A673 (cell line): ENCODE measurements at regions not wholly inside any gene's neighbourhood (a gene's known extent, or its start where the extent isn't known, plus 50 kb on each side); places are given as distances from the start of the nearest gene placed in this dataset.

Experiments used
- BruUV-seq: library from RNA; stranded (reverse); fragments of 400-500 nt; replicated peaks from 2 replicates; lab custom pipeline; 2021; lab: Mats Ljungman, UMichigan
- CTCF ChIA-PET: fragments of 300-600 bp; sonication (Branson Sonifier 250); formaldehyde crosslinking; loops from one replicate; lab custom pipeline; 2022; ENCODE audit warnings: antibody characterized with exemption; lab: Charles Lee
- POLR2A ChIA-PET: fragments of 300-600 bp; sonication (Branson Sonifier 250); formaldehyde crosslinking; loops from one replicate; lab custom pipeline; 2022; ENCODE audit warnings: antibody characterized with exemption; ENCODE audit not compliant: low non-redundant PET; lab: Charles Lee
- DNase-seq: peaks from one replicate; pipeline ENCODE4 v3.0.0-alpha.2; 2015; ENCODE audit warnings: low spot score
- H3K27ac ChIP-seq: fragments of 200-600 bp; sonication (generic); 2 replicates; pipeline ENCODE4 v1.5.1; 2016; ENCODE audit warnings: mixed run types, low read depth, mild to moderate bottlenecking, mixed read lengths, antibody characterized with exemption, low read length; ENCODE audit not compliant: poor library complexity, severe bottlenecking
- H3K27me3 ChIP-seq: fragments of 200-600 bp; sonication (generic); replicated peaks from 2 replicates; pipeline ENCODE4 v1.6.1; 2017; ENCODE audit warnings: mixed run types, low read depth, mild to moderate bottlenecking, mixed read lengths, antibody characterized with exemption, low read length; ENCODE audit not compliant: insufficient read depth, poor library complexity
- H3K36me3 ChIP-seq: fragments of 200-600 bp; sonication (generic); 2 replicates; pipeline ENCODE4 v1.6.1; 2016; ENCODE audit warnings: mixed run types, mild to moderate bottlenecking, mixed read lengths, antibody characterized with exemption, low read length; ENCODE audit not compliant: insufficient read depth, poor library complexity, severe bottlenecking
- H3K4me1 ChIP-seq: fragments of 200-600 bp; sonication (generic); 2 replicates; pipeline ENCODE4 v1.6.1; 2017; ENCODE audit warnings: mixed run types, mild to moderate bottlenecking, mixed read lengths, antibody characterized with exemption, low read length; ENCODE audit not compliant: insufficient read depth, poor library complexity, severe bottlenecking
- H3K4me3 ChIP-seq: fragments of 200-600 bp; sonication (generic); 2 replicates; pipeline ENCODE4 v1.5.1; 2016; ENCODE audit warnings: low read depth, mixed run types, mild to moderate bottlenecking, mixed read lengths, low read length; ENCODE audit not compliant: poor library complexity, severe bottlenecking
- H3K9me3 ChIP-seq: fragments of 200-600 bp; sonication (generic); 2 replicates; pipeline ENCODE4 v1.6.1; 2016; ENCODE audit warnings: mixed run types, low read depth, mild to moderate bottlenecking, mixed read lengths, antibody characterized with exemption, low read length; ENCODE audit not compliant: poor library complexity, severe bottlenecking
- EZH2 ChIP-seq: fragments of 200-600 bp; sonication (generic); IDR thresholded peaks from 2 replicates; pipeline ENCODE4 v1.6.1; 2017; ENCODE audit warnings: borderline replicate concordance, low read depth, mild to moderate bottlenecking, mixed read lengths, antibody characterized with exemption, low read length; ENCODE audit not compliant: poor library complexity, severe bottlenecking
- intact Hi-C: fragments of 100-400 bp; cut with micrococcal nuclease; formaldehyde crosslinking; loops from one replicate; pipeline ENCODE4 v1.10.0; 2022; ENCODE audit not compliant: unreplicated experiment
- TF ChIP-seq, protein P1 (sequence below): fragments of 300-800, 200-600 bp; sonication (generic); conservative IDR thresholded peaks from 2 replicates; pipeline ENCODE4 v1.5.1; 2017; ENCODE audit warnings: low read depth, mild to moderate bottlenecking, antibody characterized with exemption, low read length, moderate library complexity, mixed read lengths

DNA sequence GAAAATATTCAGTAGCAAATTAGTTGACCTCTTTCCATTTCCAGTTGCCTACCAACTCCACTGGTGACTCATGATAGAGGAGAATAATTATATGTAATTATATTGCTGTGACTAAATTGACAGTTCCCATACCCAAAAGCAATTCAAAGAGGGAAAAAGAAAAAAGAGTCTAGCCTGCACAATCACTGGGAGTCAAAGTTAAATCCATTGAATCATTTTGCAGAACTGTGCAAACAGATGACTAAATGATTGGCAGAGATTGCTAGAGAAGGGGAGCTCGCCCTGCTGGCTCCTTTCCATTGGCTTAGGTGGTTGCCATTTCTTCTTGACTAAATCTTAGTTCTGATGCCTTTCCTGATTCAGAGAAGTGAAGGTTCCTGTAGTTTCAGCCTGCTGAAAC lies 1228.6 kb upstream of the SORCS1 start:
- POLR2A ChIA-PET = no interaction called here
- Histone ChIP-seq H3K9me3 (no peaks in the 10 kb centered on the region), H3K27me3 (no peaks in the 10 kb centered on the region), H3K27ac (no peak overlapping the region), H3K36me3 (no peaks in the 10 kb centered on the region), H3K4me1 (no peaks in the 10 kb centered on the region), H3K4me3 (no peak overlapping the region)
- intact Hi-C loops = no loop called here
- BruUV-seq = no TSS peak
- peak; percentile 22 for DNase-seq
- CTCF ChIA-PET = no interaction called here
- TF ChIP-seq, protein P1, sequence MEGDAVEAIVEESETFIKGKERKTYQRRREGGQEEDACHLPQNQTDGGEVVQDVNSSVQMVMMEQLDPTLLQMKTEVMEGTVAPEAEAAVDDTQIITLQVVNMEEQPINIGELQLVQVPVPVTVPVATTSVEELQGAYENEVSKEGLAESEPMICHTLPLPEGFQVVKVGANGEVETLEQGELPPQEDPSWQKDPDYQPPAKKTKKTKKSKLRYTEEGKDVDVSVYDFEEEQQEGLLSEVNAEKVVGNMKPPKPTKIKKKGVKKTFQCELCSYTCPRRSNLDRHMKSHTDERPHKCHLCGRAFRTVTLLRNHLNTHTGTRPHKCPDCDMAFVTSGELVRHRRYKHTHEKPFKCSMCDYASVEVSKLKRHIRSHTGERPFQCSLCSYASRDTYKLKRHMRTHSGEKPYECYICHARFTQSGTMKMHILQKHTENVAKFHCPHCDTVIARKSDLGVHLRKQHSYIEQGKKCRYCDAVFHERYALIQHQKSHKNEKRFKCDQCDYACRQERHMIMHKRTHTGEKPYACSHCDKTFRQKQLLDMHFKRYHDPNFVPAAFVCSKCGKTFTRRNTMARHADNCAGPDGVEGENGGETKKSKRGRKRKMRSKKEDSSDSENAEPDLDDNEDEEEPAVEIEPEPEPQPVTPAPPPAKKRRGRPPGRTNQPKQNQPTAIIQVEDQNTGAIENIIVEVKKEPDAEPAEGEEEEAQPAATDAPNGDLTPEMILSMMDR = no peak
- TF ChIP-seq EZH2 = no peak

DNA sequence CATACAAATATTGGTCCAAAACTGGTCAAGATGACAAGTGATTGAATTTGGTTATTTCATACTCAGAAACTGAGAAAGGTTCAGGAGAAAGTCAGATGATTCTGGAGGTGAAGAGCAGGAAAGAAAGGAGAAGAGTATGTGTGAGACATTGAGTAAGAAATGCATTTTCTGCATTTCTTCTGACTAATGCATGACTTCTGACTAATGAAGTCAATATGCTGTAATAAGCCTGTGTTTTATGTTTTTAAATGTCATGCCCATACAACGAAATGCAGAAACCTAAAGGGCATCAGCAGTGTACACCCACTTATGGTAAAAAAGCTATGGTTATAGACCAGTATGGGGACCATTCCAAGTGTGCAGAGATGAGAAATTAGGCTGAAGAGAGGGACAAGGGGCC lies 1227.8 kb upstream of the SORCS1 start:
- BruUV-seq = no TSS peak
- no peak for DNase-seq
- H3K27me3 ChIP-seq = no peaks in the 10 kb centered on the region
- H3K4me1 ChIP-seq = no peaks in the 10 kb centered on the region
- no peak overlapping the region for H3K4me3 ChIP-seq
- H3K9me3 ChIP-seq = no peaks in the 10 kb centered on the region
- no peaks in the 10 kb centered on the region for H3K36me3 ChIP-seq
- intact Hi-C loops = no loop called here
- no peak overlapping the region for H3K27ac ChIP-seq
- ChIA-PET CTCF (no interaction called here), POLR2A (no interaction called here)
- TF ChIP-seq, protein P1 = no peak
- no peak for TF ChIP-seq EZH2

DNA sequence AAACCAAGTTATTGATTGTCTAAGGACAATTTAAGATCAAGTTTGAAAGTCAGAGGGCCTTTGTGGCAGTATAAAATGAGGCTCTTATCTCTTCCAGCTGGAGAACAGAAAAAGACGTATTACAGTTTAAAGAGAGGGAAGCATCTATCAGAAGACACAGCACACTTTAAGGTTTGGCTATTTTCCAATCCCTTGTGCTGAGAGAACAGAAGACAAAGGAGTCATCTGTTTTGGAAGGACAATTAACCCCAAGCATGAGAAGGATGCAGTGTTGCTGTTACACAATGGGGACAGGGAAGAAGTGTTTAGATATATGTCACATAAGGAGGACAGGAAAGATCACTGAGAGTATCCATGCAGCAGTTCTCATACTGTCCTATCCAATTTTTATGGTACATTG lies 1224.2 kb upstream of the SORCS1 start:
- Histone ChIP-seq H3K36me3 (no peaks in the 10 kb centered on the region), H3K4me3 (no peak overlapping the region), H3K4me1 (no peaks in the 10 kb centered on the region), H3K9me3 (no peaks in the 10 kb centered on the region), H3K27ac (no peak overlapping the region), H3K27me3 (no peaks in the 10 kb centered on the region)
- TF ChIP-seq, protein P1 = no peak
- TF ChIP-seq EZH2 = no peak
- intact Hi-C loops = no loop called here
- ChIA-PET CTCF (no interaction called here), POLR2A (interaction anchor here (0.7 kb wide), 1 partner anchor 149 kb away, joined by 3 read pairs; no protein-coding TSS in a partner anchor)
- no TSS peak for BruUV-seq
- DNase-seq = no peak
